Neural progenitor cell (in vitro differentiated cells): ENCODE measurements at regions not wholly inside any gene's neighbourhood (a gene's known extent, or its start where the extent isn't known, plus 50 kb on each side); places are given as distances from the start of the nearest gene placed in this dataset.

Source experiments
- CTCF ChIP-seq: fragments of 200-600 bp; sonication (generic); IDR thresholded peaks from 2 replicates; pipeline ENCODE4 v1.5.1; 2017; ENCODE audit warnings: antibody characterized with exemption, mild to moderate bottlenecking
- EZH2 ChIP-seq: fragments of 200-600 bp; sonication (generic); IDR thresholded peaks from 2 replicates; pipeline ENCODE4 v1.6.1; 2017; ENCODE audit warnings: antibody characterized with exemption, mild to moderate bottlenecking, moderate library complexity
- EZH2phosphoT487 ChIP-seq: fragments of 200-600 bp; sonication (generic); IDR thresholded peaks from 2 replicates; pipeline ENCODE4 v1.6.1; 2017; ENCODE audit warnings: antibody characterized with exemption

- no peak for TF ChIP-seq CTCF
- TF ChIP-seq EZH2: no peak
- no peak for TF ChIP-seq EZH2phosphoT487
Measured at GRCh38 chr9:1284727-1285126, 234.6 kb downstream of the DMRT2 start.
